ENCODE measurements at regions not wholly inside any gene's neighbourhood (a gene's known extent, or its start where the extent isn't known, plus 50 kb on each side); places are given as distances from the start of the nearest gene placed in this dataset.

DNA sequence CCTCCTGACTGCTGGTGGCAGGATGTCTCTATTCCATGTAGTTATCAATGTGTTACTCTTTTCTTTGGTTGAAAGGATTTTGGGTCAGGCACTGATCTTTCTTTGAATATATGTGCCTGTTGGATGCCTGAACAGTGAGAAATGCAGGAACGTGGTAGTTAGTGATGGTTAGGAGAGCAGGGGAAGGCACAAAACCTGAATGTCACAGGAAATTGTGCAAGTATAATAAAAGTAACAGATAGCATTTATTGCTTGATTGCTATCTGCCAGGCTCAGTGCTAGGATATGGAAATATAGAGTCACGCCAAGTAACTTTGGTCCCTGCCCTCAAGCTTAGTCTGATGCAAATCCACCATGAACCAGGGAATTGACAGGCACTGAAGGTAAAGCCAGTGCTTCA lies 219.8 kb upstream of the FAT1 start:
- no peak overlapping the region for H3K4me2 ChIP-seq (replicated peaks; ENCODE audit: low read depth, low read length, poor library complexity, severe bottlenecking)
- H3K36me3 ChIP-seq (replicated peaks in 1 of 2; ENCODE audit: control extremely low read depth in 1 of 2, control insufficient read depth in 1 of 2, extremely low read depth in 1 of 2, insufficient read depth in 2 of 2, low read length in 1 of 2) = no peaks in the 10 kb centered on the region
- ChIA-PET POLR2A (no interaction called here), CTCF (no interaction called here)
- H2AFZ ChIP-seq (ENCODE audit: insufficient read depth, low read depth, low read length, poor library complexity, severe bottlenecking) = no peak overlapping the region
- no peaks in the 10 kb centered on the region for H3K27me3 ChIP-seq (replicated peaks in 1 of 4; ENCODE audit: control extremely low read depth in 1 of 4, control insufficient read depth in 3 of 4, insufficient read depth in 4 of 4, low read length in 3 of 4)
- DNase-seq (no peak), ATAC-seq (ENCODE audit: low read depth) (no peak)
- no peaks in the 10 kb centered on the region for H3K27me3 Mint-ChIP-seq
- H4K20me1 ChIP-seq (ENCODE audit: control insufficient read depth, insufficient read depth, low read length, poor library complexity, severe bottlenecking) = no peaks in the 10 kb centered on the region
- no peak overlapping the region for H3K27ac Mint-ChIP-seq
- H3K9me3 Mint-ChIP-seq (ENCODE audit: insufficient read depth) = no peaks in the 10 kb centered on the region
- no peaks in the 10 kb centered on the region for H3K79me2 ChIP-seq (ENCODE audit: control insufficient read depth, insufficient read depth, low read length)
- no peaks in the 10 kb centered on the region for H3K4me1 ChIP-seq (ENCODE audit: control insufficient read depth in 2 of 2, insufficient read depth in 2 of 2, low read length in 2 of 2)
- TF ChIP-seq, protein P1, sequence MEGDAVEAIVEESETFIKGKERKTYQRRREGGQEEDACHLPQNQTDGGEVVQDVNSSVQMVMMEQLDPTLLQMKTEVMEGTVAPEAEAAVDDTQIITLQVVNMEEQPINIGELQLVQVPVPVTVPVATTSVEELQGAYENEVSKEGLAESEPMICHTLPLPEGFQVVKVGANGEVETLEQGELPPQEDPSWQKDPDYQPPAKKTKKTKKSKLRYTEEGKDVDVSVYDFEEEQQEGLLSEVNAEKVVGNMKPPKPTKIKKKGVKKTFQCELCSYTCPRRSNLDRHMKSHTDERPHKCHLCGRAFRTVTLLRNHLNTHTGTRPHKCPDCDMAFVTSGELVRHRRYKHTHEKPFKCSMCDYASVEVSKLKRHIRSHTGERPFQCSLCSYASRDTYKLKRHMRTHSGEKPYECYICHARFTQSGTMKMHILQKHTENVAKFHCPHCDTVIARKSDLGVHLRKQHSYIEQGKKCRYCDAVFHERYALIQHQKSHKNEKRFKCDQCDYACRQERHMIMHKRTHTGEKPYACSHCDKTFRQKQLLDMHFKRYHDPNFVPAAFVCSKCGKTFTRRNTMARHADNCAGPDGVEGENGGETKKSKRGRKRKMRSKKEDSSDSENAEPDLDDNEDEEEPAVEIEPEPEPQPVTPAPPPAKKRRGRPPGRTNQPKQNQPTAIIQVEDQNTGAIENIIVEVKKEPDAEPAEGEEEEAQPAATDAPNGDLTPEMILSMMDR (IDR thresholded peaks at IDR 0.05) = no peak
- TF ChIP-seq EZH2 (IDR thresholded peaks at IDR 0.05; ENCODE audit: borderline replicate concordance, insufficient read depth, low read depth, low read length, poor library complexity, severe bottlenecking) = no peak
- no peak overlapping the region for H3K9ac ChIP-seq (ENCODE audit: low read length)
- H3K4me3 Mint-ChIP-seq = no peak overlapping the region
- H3K4me1 Mint-ChIP-seq = no peaks in the 10 kb centered on the region
- intact Hi-C loops (cut with micrococcal nuclease) = no loop called here
- 93% methylated on average over 2 of the region's 2 CpGs for WGBS (ENCODE audit: insufficient coverage)
- no peak overlapping the region for H3K4me3 ChIP-seq (ENCODE audit: control extremely low read depth in 1 of 5, extremely low read depth in 1 of 5, insufficient read depth in 1 of 5, low read depth in 2 of 5, low read length in 4 of 5)
- H3K9me3 ChIP-seq (ENCODE audit: control extremely low read depth in 1 of 3, control insufficient read depth in 2 of 3, insufficient read depth in 1 of 3, low read length in 2 of 3) = peaks cover 0 to 4% (median 0%) of the 10 kb centered on the region in 3 donors
- no peak overlapping the region for H3K27ac ChIP-seq (ENCODE audit: low read length in 2 of 2)

GRCh38 chr4:186946136-186946535 lies 222.5 kb upstream of the FAT1 start:
- Histone ChIP-seq H4K20me1 (ENCODE audit: control insufficient read depth, insufficient read depth, low read length, poor library complexity, severe bottlenecking) (no peaks in the 10 kb centered on the region), H3K9me3 (ENCODE audit: control extremely low read depth in 1 of 3, control insufficient read depth in 2 of 3, insufficient read depth in 1 of 3, low read length in 2 of 3) (peaks cover 0 to 5% (median 0%) of the 10 kb centered on the region in 3 donors), H3K27ac (ENCODE audit: low read length in 2 of 2) (no peak overlapping the region), H3K4me2 (replicated peaks; ENCODE audit: low read depth, low read length, poor library complexity, severe bottlenecking) (no peak overlapping the region), H3K4me3 (ENCODE audit: control extremely low read depth in 1 of 5, extremely low read depth in 1 of 5, insufficient read depth in 1 of 5, low read depth in 2 of 5, low read length in 4 of 5) (no peak overlapping the region), H3K9ac (ENCODE audit: low read length) (no peak overlapping the region), H3K79me2 (ENCODE audit: control insufficient read depth, insufficient read depth, low read length) (no peaks in the 10 kb centered on the region), H3K36me3 (replicated peaks in 1 of 2; ENCODE audit: control extremely low read depth in 1 of 2, control insufficient read depth in 1 of 2, extremely low read depth in 1 of 2, insufficient read depth in 2 of 2, low read length in 1 of 2) (no peaks in the 10 kb centered on the region), H3K27me3 (replicated peaks in 1 of 4; ENCODE audit: control extremely low read depth in 1 of 4, control insufficient read depth in 3 of 4, insufficient read depth in 4 of 4, low read length in 3 of 4) (no peaks in the 10 kb centered on the region), H3K4me1 (ENCODE audit: control insufficient read depth in 2 of 2, insufficient read depth in 2 of 2, low read length in 2 of 2) (no peaks in the 10 kb centered on the region), H2AFZ (ENCODE audit: insufficient read depth, low read depth, low read length, poor library complexity, severe bottlenecking) (no peak overlapping the region)
- intact Hi-C loops (cut with micrococcal nuclease) = no loop called here
- ATAC-seq (ENCODE audit: low read depth) = no peak
- Mint-ChIP-seq H3K4me1 (no peaks in the 10 kb centered on the region), H3K27ac (no peak overlapping the region), H3K27me3 (no peaks in the 10 kb centered on the region), H3K9me3 (ENCODE audit: insufficient read depth) (no peaks in the 10 kb centered on the region), H3K4me3 (no peak overlapping the region)
- TF ChIP-seq, protein P1 (IDR thresholded peaks at IDR 0.05) = no peak
- TF ChIP-seq EZH2 (IDR thresholded peaks at IDR 0.05; ENCODE audit: borderline replicate concordance, insufficient read depth, low read depth, low read length, poor library complexity, severe bottlenecking) = no peak
- WGBS (ENCODE audit: insufficient coverage) = 90% methylated on average over 6 of the region's 6 CpGs
- CTCF ChIA-PET = no interaction called here
- POLR2A ChIA-PET = no interaction called here
- no peak for DNase-seq

Measured in B cell (primary cell).